ENCODE measurements at regions not wholly inside any gene's neighbourhood (a gene's known extent, or its start where the extent isn't known, plus 50 kb on each side); places are given as distances from the start of the nearest gene placed in this dataset.

- DNase-seq (ENCODE audit: low read depth) = no peak
- H3K27me3 ChIP-seq (ENCODE audit: control insufficient read depth, insufficient read depth, low read length) = no peaks in the 10 kb centered on the region
- ChIA-PET POLR2A (no interaction called here), CTCF (no interaction called here)
- no peaks in the 10 kb centered on the region for H3K36me3 ChIP-seq (ENCODE audit: control insufficient read depth, insufficient read depth, low read length)
- TF ChIP-seq, protein P1, sequence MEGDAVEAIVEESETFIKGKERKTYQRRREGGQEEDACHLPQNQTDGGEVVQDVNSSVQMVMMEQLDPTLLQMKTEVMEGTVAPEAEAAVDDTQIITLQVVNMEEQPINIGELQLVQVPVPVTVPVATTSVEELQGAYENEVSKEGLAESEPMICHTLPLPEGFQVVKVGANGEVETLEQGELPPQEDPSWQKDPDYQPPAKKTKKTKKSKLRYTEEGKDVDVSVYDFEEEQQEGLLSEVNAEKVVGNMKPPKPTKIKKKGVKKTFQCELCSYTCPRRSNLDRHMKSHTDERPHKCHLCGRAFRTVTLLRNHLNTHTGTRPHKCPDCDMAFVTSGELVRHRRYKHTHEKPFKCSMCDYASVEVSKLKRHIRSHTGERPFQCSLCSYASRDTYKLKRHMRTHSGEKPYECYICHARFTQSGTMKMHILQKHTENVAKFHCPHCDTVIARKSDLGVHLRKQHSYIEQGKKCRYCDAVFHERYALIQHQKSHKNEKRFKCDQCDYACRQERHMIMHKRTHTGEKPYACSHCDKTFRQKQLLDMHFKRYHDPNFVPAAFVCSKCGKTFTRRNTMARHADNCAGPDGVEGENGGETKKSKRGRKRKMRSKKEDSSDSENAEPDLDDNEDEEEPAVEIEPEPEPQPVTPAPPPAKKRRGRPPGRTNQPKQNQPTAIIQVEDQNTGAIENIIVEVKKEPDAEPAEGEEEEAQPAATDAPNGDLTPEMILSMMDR (IDR thresholded peaks at IDR 0.05; ENCODE audit: insufficient read depth, low read depth, low read length) = no peak
- no peak overlapping the region for H3K4me3 ChIP-seq (ENCODE audit: low read depth, low read length)
Observed at GRCh38 chr16:47886139-47886538, 269.7 kb downstream of the ABCC12 start.

DNA sequence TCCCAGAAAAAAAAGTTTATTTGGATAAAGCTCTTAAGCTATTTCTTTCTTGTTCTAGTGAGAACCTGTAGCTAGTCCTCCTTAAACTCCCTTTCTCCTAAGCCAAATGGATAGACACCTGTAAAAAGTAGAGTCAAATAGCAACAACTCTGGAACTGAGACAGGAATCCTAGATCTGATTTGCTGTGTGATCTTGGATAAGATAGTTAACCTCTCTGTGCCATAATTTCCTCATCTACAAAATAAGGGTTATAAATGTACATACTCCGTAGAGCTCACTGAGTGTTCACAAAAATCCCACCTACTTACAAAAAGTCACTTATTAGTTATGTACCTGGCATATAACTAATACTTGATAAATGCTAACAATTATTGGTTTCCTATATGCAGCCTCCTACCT is 270.3 kb downstream of the ABCC12 start:
- ChIA-PET POLR2A (no interaction called here), CTCF (no interaction called here)
- TF ChIP-seq, protein P1 (IDR thresholded peaks at IDR 0.05; ENCODE audit: insufficient read depth, low read depth, low read length) = no peak
- Histone ChIP-seq H3K27me3 (ENCODE audit: control insufficient read depth, insufficient read depth, low read length) (no peaks in the 10 kb centered on the region), H3K36me3 (ENCODE audit: control insufficient read depth, insufficient read depth, low read length) (no peaks in the 10 kb centered on the region), H3K4me3 (ENCODE audit: low read depth, low read length) (no peak overlapping the region)
- no peak for DNase-seq (ENCODE audit: low read depth)

DNA sequence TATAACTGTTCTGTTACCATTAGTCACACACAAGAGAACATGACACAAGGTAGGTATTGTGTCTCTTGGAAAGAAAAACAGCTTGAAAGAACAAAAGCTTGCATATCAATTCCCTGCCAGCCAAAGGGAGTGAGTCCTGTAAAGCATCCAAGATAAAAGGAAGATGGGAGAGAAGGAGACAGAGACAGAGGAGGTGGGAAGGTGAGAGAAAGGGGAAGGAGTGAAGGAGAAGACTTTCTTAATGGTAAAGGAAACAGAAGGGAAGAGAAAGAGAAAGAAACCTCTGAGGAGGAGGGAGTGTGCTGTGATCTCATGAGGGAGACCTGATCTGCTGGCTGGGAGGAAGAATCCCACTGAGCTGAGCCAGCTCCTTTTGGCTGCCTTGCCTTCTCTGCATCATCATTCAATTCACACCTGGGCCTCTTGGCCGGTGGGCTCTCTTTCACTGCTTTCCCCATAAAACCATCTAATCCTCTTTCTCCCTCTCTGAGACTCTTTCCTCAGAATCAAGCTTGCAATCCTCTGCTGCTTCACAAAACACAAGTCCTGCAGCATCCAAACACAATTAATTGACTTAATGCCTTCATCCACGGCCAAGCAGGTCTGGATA is 271.6 kb downstream of the ABCC12 start:
- TF ChIP-seq, protein P1 (IDR thresholded peaks at IDR 0.05; ENCODE audit: insufficient read depth, low read depth, low read length) = no peak
- H3K27me3 ChIP-seq (ENCODE audit: control insufficient read depth, insufficient read depth, low read length) = no peaks in the 10 kb centered on the region
- ChIA-PET CTCF (no interaction called here), POLR2A (no interaction called here)
- no peaks in the 10 kb centered on the region for H3K36me3 ChIP-seq (ENCODE audit: control insufficient read depth, insufficient read depth, low read length)
- no peak for DNase-seq (ENCODE audit: low read depth)
- no peak overlapping the region for H3K4me3 ChIP-seq (ENCODE audit: low read depth, low read length)

DNA sequence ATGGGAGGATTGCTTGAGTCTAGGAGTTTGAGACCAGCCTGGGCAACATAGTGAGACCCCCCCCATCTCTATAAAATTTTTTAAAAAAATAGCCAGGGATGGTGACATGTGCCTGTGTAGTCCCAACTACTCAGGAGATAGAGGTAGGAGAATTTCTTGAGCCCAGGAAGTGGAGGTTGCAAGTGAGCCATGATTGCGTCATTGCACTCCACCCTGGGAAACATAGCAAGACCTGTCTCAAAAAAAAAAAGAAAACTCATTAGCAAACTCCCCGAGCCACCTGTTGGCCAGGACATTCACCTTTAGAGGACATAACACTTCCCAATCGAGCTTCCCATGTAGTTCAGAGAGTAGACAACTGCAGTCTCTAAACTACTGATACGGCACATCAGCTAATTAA is 274.2 kb downstream of the ABCC12 start:
- TF ChIP-seq, protein P1 (IDR thresholded peaks at IDR 0.05; ENCODE audit: insufficient read depth, low read depth, low read length) = no peak
- Histone ChIP-seq H3K27me3 (ENCODE audit: control insufficient read depth, insufficient read depth, low read length) (no peaks in the 10 kb centered on the region; the same call in 1 of the 2 replicates), H3K4me3 (ENCODE audit: low read depth, low read length) (no peak overlapping the region), H3K36me3 (ENCODE audit: control insufficient read depth, insufficient read depth, low read length) (no peaks in the 10 kb centered on the region)
- ChIA-PET CTCF (interaction anchor here (1.3 kb wide), 1 partner anchor 10 kb away, joined by 3 read pairs; no protein-coding TSS in a partner anchor), POLR2A (no interaction called here)
- DNase-seq (ENCODE audit: low read depth) = no peak

DNA sequence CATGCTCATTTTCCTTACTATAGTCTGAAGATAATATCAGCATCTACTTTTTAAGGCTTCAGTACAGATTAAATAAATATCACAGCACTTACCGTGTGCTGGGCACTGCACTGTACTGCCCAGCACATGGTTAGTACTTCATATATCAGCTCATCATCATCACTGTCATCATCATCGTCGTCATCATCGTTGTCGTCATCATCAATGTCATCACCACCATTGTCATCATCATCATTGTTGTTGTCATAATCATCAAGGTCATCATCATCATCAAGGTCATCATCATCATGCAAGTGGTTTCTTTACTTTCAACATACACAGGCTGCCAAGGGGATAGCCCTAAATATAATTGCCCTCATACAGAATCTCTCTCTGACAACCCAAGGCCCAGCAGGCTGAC is 275.1 kb downstream of the ABCC12 start:
- Histone ChIP-seq H3K4me3 (ENCODE audit: low read depth, low read length) (no peak overlapping the region), H3K27me3 (ENCODE audit: control insufficient read depth, insufficient read depth, low read length) (no peaks in the 10 kb centered on the region; the same call in 1 of the 2 replicates), H3K36me3 (ENCODE audit: control insufficient read depth, insufficient read depth, low read length) (no peaks in the 10 kb centered on the region)
- TF ChIP-seq, protein P1 (IDR thresholded peaks at IDR 0.05; ENCODE audit: insufficient read depth, low read depth, low read length) = no peak
- no peak for DNase-seq (ENCODE audit: low read depth)
- ChIA-PET POLR2A (no interaction called here), CTCF (no interaction called here)

Data from BJ (cell line).